Activated naive CD4-positive, alpha-beta T cell treated with anti-CD3 and anti-CD28 coated beads, Interleukin-2, amount 50 U/mL, for 24 hours (primary cell): ENCODE measurements at regions not wholly inside any gene's neighbourhood (a gene's known extent, or its start where the extent isn't known, plus 50 kb on each side); places are given as distances from the start of the nearest gene placed in this dataset.

Source experiments
- H3K27ac Mint-ChIP-seq: one replicate; pipeline ENCODE4 v1.8.0; 2021; ENCODE audit warnings: mild to moderate bottlenecking, mixed read lengths
- H3K27me3 Mint-ChIP-seq: one replicate; pipeline ENCODE4 v1.8.0; 2021; ENCODE audit warnings: mixed read lengths
- H3K36me3 Mint-ChIP-seq: one replicate; pipeline ENCODE4 v1.8.0; 2021; ENCODE audit warnings: mixed read lengths
- H3K4me1 Mint-ChIP-seq: one replicate; pipeline ENCODE4 v1.8.0; 2021; ENCODE audit warnings: mixed read lengths
- H3K4me3 Mint-ChIP-seq: one replicate; pipeline ENCODE4 v1.8.0; 2021; ENCODE audit warnings: mild to moderate bottlenecking, mixed read lengths
- H3K9me3 Mint-ChIP-seq: one replicate; pipeline ENCODE4 v1.8.0; 2021; ENCODE audit warnings: mixed read lengths

DNA sequence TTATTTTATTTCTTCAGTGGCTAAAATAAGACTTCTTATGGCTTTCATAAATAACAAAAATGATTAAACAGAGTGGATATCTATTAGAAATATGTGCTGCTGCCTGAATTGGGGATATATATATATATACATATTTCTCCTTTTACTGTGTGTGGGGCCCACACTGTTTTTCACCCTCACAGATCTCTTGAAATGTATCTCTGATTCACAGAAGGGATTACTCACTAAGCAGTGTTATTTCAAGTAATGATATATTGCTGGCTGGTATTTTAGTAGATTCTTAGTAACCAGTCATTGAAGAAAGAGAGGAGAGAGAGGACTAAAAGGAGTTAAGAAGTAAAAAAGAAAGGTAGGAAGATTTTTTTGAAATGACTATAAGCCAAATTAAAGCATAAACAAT lies 308.6 kb upstream of the NRP1 start:
- H3K4me1 Mint-ChIP-seq: no peaks in the 10 kb centered on the region
- no peaks in the 10 kb centered on the region for H3K36me3 Mint-ChIP-seq
- H3K9me3 Mint-ChIP-seq: no peaks in the 10 kb centered on the region
- H3K27me3 Mint-ChIP-seq: peaks cover 5% of the 10 kb centered on the region
- no peak overlapping the region for H3K27ac Mint-ChIP-seq
- H3K4me3 Mint-ChIP-seq: no peak overlapping the region

DNA sequence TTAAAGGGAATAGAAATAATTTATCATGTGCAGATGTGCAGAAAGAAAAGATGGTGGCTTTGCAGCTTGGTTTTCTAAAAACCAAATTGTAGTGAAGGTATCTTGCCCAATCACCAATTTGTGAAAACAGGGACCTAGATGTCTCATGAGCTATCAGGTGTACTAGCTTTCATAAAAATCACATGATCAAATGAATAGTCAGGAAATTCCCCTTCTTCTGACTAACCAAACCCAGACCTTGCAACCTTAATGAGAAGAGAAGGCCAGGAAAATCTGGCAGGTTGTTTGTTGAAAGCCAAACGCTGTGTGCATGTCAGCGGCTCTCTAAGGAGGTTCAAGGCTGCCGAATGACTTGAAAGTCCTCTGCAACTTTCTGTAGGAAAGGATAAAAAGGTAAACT lies 304.4 kb upstream of the NRP1 start:
- Mint-ChIP-seq H3K27ac (no peak overlapping the region), H3K4me3 (no peak overlapping the region), H3K4me1 (no peaks in the 10 kb centered on the region), H3K9me3 (no peaks in the 10 kb centered on the region), H3K36me3 (no peaks in the 10 kb centered on the region), H3K27me3 (peaks cover 5% of the 10 kb centered on the region)

DNA sequence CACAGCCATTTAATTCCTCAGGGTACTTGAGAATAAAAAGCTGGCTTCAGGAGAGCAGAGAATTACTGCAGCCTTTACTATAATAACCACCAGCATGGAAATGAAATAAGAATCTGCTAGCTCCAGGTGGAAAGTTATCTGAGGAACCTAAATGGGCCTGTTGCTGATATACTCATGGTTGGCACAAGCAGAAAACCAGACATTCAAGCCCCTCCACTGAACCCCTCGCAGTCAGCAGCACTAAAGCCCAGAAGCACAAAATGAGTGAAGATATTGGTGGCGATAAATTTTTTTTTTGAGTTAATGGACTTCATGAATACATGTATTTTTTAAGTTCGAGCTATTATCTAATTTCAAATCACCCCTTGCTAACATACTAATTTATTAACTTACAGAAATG lies 303.9 kb upstream of the NRP1 start:
- Mint-ChIP-seq H3K4me3 (no peak overlapping the region), H3K27me3 (peaks cover 4% of the 10 kb centered on the region), H3K4me1 (no peaks in the 10 kb centered on the region), H3K36me3 (no peaks in the 10 kb centered on the region), H3K27ac (no peak overlapping the region), H3K9me3 (no peaks in the 10 kb centered on the region)

DNA sequence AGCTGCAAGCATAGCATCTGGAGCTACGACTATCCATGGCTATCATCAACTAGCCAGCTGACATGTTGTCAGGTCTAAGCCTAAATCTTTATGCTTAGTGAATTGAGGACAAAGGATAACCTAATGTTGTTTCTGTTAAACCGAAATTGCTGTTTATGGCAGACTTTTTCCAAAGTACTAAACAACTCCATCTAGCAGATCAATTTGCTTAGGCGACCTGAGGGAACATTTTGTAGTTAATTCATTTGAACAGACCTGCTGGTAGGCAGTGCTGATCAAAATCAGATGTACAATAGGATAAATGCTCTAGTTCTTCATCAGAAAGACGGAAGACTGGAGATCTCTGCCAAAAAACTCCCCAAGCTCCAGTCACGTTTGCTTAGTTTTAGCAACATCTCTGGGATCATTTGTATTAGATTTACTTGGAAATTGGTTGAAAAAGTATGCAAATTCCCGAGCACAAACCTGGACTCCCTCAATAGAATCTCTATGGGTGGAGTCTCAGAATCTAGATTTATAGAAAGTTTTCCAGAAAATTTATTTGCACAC lies 301.6 kb upstream of the NRP1 start:
- Mint-ChIP-seq H3K4me3 (no peak overlapping the region), H3K4me1 (no peaks in the 10 kb centered on the region), H3K27me3 (peaks cover 4% of the 10 kb centered on the region), H3K9me3 (no peaks in the 10 kb centered on the region), H3K27ac (no peak overlapping the region), H3K36me3 (no peaks in the 10 kb centered on the region)

DNA sequence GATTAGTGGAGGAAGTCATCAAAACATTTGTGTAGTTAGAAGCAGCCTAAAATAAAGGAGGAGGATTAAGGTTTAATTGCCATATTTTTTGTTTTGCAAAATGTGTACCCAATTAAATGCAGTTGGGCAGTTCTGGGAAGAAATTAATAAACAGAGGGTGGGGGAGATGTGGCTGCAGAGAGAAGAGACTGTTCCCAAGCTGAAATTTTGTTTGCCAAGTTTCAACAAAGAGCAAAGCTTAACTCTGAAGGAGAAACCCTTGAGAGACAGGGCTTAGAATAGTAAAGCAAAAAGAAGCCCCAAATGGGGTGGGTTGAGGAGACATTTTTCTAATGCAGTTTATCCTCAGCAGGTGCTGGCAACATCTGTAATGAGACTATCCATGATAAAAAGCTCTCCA lies 298.0 kb upstream of the NRP1 start:
- no peaks in the 10 kb centered on the region for H3K4me1 Mint-ChIP-seq
- H3K4me3 Mint-ChIP-seq: no peak overlapping the region
- H3K27ac Mint-ChIP-seq: no peak overlapping the region
- no peaks in the 10 kb centered on the region for H3K36me3 Mint-ChIP-seq
- no peaks in the 10 kb centered on the region for H3K9me3 Mint-ChIP-seq
- H3K27me3 Mint-ChIP-seq: no peaks in the 10 kb centered on the region

DNA sequence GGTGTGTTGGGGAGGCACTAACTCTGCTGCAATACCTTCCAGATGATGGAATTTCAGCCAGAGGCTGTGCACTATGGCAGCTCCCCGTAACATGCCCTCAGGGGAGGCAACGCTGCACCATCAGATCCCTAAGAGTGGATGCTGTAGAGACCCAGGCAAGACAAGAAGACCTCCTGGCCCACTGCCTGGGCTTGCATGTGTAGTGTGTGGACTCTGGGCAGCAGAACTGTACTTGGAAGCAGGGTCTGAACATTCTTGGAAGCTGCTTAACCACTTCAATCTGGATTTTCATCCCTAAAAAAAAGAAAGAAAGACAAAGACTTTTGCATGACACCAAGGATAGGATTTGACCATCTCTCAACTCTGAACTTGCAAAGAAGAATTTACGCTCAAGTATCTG lies 297.5 kb upstream of the NRP1 start:
- Mint-ChIP-seq H3K4me1 (no peaks in the 10 kb centered on the region), H3K27ac (no peak overlapping the region), H3K4me3 (no peak overlapping the region), H3K9me3 (no peaks in the 10 kb centered on the region), H3K27me3 (no peaks in the 10 kb centered on the region), H3K36me3 (no peaks in the 10 kb centered on the region)

DNA sequence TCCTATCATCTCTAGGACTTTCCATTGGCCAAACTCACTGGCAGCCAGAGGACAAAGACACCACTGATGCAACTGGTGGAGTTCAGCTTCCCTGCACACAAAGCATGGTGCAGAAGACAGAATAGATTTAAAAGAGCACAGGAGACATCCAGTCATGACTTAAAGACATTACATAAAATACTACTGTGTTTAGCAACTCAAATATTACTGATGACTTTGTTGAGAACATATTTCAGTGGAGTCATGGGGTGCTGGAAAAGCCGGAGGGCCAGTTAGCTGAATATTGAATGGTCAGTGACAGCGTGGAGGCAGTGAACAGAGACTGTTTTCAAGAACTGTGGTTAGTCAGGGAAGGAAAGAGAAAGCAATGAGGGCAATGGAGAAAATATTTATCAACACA lies 296.3 kb upstream of the NRP1 start:
- Mint-ChIP-seq H3K9me3 (no peaks in the 10 kb centered on the region), H3K27ac (no peak overlapping the region), H3K36me3 (no peaks in the 10 kb centered on the region), H3K27me3 (no peaks in the 10 kb centered on the region), H3K4me1 (no peaks in the 10 kb centered on the region), H3K4me3 (no peak overlapping the region)

DNA sequence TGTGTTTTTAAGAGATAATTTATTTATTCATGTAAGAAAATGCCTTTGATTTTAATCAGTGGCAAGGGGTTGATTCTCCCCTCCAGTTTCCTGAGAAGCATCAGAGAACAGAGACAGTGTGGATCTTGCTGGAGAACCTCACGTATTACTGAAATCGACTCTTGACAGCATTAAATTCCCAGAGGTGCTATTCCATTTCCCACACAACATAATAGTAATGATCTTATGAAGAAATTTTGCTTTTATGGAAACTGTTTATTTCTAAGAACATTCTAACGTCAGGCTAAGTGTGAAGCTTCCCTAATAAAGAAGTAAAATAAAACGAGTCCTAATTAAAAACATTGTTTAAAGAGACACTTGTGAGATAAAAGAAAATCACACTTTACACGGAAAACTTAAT lies 293.1 kb upstream of the NRP1 start:
- Mint-ChIP-seq H3K4me3 (no peak overlapping the region), H3K9me3 (no peaks in the 10 kb centered on the region), H3K27me3 (no peaks in the 10 kb centered on the region), H3K27ac (no peak overlapping the region), H3K36me3 (no peaks in the 10 kb centered on the region), H3K4me1 (no peaks in the 10 kb centered on the region)

DNA sequence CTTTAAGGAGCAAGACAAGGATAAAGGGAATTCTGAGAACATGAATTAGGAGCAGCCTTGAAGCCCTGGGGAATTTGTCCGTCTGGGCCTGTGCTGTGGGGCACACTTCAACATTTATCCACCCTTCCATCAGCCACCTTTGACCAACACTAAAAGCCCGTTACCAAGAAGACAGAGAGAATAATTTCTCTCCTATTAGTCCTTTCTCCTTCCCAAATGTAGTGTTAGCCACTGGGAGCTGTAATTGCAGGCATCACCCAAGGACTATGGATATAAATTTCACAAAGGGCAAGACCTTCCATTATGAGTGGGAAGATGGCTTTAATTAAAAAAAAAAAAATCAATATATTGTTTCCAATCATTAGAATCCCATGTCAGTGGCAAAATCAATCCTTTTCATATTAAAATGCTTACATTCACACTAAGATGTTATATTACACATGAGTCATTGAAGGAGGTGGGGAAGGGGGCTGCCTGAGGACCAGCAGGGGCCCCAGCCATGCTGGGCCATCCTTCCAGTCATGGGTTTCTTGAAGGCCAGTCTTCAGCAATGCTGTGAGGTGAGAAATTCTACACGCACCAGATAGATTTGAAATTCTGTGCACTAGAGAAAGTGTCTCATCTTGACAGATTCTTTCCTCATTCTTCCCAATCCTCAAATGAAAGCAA lies 292.5 kb upstream of the NRP1 start:
- Mint-ChIP-seq H3K9me3 (no peaks in the 10 kb centered on the region), H3K4me1 (no peaks in the 10 kb centered on the region)

DNA sequence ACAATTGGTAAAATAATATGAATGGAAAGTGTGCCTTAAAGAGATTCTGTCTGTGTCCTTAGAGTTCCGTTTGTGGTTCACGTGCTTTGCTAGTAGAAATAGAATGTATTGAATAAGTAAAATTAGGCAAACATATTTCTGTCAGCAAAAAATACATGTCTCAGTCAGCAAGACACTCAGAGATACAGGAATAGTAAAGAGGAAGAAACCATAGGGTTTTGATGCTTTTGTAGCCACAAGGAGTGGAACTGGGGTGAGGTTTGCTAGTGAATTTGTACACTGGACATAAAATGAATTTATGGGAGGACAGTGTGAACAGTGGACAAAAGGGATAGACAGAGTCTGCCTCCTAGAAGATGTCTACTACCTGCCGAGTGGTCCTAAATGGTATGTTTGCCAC lies 289.2 kb upstream of the NRP1 start:
- Mint-ChIP-seq H3K27me3 (peaks cover 3% of the 10 kb centered on the region), H3K27ac (no peak overlapping the region), H3K4me3 (no peak overlapping the region), H3K4me1 (no peaks in the 10 kb centered on the region), H3K9me3 (no peaks in the 10 kb centered on the region), H3K36me3 (no peaks in the 10 kb centered on the region)

More for the DNA sequence above, 292.5 kb upstream of the NRP1 start:
- H3K36me3 Mint-ChIP-seq: no peaks in the 10 kb centered on the region
- H3K4me3 Mint-ChIP-seq: no peak overlapping the region
- no peak overlapping the region for H3K27ac Mint-ChIP-seq
- H3K27me3 Mint-ChIP-seq: no peaks in the 10 kb centered on the region

DNA sequence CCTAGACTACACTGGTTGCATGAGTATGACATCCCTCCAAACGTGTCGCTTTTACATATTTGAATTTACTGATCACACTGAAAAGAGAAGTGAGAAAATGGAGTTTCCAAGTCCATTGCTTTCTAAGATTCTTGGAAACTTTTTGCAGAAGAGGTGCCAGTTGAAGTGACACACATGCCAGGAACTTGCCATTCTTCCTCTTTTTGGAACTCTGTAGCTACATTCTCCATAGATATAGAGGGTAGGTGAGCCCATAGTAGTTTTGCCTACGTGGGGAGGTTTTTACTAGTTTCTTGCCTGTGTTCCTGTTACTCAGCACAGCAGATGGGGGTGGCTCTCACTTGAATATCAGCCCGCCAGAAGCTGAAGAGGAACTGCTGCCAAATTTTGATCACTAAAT lies 286.6 kb upstream of the NRP1 start:
- no peaks in the 10 kb centered on the region for H3K36me3 Mint-ChIP-seq
- no peak overlapping the region for H3K27ac Mint-ChIP-seq
- peaks cover 3% of the 10 kb centered on the region for H3K27me3 Mint-ChIP-seq
- H3K9me3 Mint-ChIP-seq: no peaks in the 10 kb centered on the region
- H3K4me3 Mint-ChIP-seq: no peak overlapping the region
- H3K4me1 Mint-ChIP-seq: no peaks in the 10 kb centered on the region

DNA sequence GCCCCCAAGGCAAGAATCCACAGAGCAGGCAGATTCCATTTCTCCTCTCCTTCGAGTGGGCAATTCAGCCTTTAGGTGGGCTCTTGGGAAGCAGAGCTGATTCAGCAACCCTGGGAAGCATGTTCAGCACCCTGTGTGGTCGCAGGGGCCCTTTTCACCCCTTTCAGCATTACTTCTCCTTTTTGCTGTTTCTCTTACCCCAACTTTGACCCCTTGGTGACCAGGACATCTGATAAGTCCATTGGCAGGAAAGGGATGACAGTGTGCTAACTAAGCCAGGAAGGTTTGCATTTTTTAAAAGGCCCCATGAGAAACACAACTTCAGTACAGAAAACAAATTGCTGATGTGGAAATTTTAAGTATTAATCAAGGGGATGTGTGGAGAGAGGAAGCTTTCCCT lies 283.7 kb upstream of the NRP1 start:
- Mint-ChIP-seq H3K27me3 (peaks cover 7% of the 10 kb centered on the region), H3K36me3 (no peaks in the 10 kb centered on the region), H3K27ac (no peak overlapping the region), H3K4me3 (no peak overlapping the region), H3K9me3 (no peaks in the 10 kb centered on the region), H3K4me1 (no peaks in the 10 kb centered on the region)

DNA sequence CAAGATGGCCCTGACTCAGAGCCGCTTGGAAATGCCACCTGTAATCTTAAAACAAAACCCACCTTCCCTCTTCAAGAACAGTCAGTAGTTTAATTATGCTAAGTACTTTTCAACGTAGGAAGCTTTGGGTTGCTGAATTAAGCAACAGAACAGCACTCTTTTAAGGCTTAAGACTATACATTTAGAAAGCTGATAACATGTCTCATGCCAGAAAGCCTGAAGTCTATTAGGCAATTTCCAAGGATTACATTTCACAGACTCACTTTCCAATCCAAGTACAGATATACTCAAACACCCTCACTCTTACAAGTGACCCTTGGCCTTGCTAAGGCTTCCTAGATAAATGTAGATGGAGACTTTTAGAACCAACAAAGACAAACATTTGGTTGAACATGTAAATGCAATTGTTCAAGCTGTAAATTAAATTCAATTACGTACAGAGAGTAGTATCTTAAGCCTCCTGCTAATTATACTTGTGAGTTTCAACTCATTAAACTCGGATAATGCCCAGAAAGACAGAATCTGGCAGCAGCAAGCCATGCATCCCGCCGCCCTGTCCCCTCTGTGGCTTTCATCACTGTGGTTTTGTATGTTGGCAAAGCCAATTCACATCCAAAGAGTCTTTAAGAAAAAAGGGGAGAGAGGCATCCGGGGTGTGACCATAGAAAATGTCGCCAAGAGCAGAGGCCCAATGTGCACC lies 283.1 kb upstream of the NRP1 start:
- Mint-ChIP-seq H3K27me3 (peaks cover 7% of the 10 kb centered on the region), H3K9me3 (no peaks in the 10 kb centered on the region), H3K4me1 (no peaks in the 10 kb centered on the region), H3K36me3 (no peaks in the 10 kb centered on the region), H3K4me3 (no peak overlapping the region), H3K27ac (no peak overlapping the region)

DNA sequence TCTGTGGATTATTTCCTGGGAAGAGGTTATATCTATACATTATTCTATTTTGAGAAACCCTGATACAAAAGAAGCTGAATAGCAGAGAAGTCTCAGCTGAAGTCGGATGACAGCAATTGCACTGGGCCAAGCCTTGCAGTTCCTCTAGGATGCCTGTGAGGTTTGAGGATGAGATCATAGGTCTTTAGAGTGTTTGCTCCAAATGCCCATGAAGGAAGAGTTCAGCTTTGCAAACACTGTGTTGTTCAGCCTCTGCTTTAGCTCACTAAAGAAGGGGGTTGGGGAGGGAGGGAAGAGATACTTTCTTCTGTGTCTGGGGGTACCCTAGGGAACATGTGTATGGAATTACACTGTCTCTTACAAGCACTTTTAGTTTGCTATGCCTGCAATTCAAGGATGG lies 282.5 kb upstream of the NRP1 start:
- H3K27me3 Mint-ChIP-seq: peaks cover 7% of the 10 kb centered on the region
- no peaks in the 10 kb centered on the region for H3K36me3 Mint-ChIP-seq
- H3K27ac Mint-ChIP-seq: no peak overlapping the region
- H3K9me3 Mint-ChIP-seq: no peaks in the 10 kb centered on the region
- H3K4me1 Mint-ChIP-seq: no peaks in the 10 kb centered on the region
- no peak overlapping the region for H3K4me3 Mint-ChIP-seq

DNA sequence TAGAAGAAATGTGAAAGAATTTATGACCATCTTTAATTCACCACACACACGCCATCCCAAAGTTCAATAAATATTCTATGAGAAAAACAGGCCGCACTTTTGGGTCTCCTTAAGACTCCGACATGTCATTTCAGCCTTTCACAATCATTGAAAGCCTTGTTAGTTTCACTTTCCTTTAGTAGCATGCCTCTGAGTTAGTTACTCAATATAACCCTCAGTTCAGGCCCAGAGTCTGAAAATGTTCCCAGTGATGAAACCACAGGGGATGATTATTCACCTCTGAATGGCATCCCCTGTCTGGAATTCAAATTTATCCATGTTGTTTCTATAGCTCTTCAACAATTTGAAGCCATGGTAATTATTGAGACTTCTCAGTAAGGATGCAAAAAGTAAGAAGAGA lies 278.1 kb upstream of the NRP1 start:
- H3K27me3 Mint-ChIP-seq: peaks cover 9% of the 10 kb centered on the region
- H3K27ac Mint-ChIP-seq: no peak overlapping the region
- no peak overlapping the region for H3K4me3 Mint-ChIP-seq
- peaks cover 11% of the 10 kb centered on the region for H3K9me3 Mint-ChIP-seq
- no peaks in the 10 kb centered on the region for H3K36me3 Mint-ChIP-seq
- H3K4me1 Mint-ChIP-seq: no peaks in the 10 kb centered on the region

DNA sequence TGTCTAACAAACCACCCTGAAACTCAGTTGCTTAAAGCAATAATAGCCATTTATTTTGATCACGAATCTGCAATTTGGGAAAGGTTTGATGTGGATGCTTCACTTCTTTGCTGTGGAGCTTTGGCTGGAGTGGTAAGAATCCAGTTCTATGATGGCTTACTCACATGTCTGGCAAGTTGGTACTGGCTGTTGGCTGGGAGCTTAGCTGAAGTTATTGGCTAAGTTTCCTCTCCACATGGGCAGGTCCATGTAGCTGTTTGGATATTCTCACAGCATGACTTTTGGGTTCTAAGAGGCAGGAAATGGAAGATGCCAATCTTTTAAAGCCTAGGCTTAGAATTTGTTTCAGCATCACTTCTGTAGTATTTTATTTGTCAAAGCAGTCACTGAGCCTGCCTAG lies 277.6 kb upstream of the NRP1 start:
- no peaks in the 10 kb centered on the region for H3K36me3 Mint-ChIP-seq
- H3K4me1 Mint-ChIP-seq: no peaks in the 10 kb centered on the region
- no peak overlapping the region for H3K27ac Mint-ChIP-seq
- H3K4me3 Mint-ChIP-seq: no peak overlapping the region
- H3K27me3 Mint-ChIP-seq: peaks cover 9% of the 10 kb centered on the region
- peaks cover 11% of the 10 kb centered on the region for H3K9me3 Mint-ChIP-seq

DNA sequence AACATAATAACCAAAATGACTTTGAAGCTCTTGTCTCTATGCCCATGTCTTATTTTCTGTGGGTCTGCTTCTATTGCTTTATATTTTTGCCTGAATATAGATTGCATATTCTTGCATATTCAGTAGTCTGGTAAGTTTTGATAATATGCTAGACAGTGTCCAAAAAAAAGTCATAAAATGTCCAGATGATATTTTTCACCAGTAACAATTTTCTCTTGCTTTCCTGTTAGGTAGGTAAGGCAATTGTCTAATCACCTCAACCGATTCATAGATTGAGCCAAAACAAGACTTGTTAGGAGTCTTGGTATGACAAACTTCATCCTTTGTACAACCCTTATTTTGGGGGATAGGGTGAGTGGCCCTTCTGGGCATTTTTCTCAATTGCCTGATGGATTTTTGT lies 277.0 kb upstream of the NRP1 start:
- H3K27ac Mint-ChIP-seq: no peak overlapping the region
- H3K9me3 Mint-ChIP-seq: peaks cover 11% of the 10 kb centered on the region
- H3K4me1 Mint-ChIP-seq: no peaks in the 10 kb centered on the region
- H3K27me3 Mint-ChIP-seq: peaks cover 12% of the 10 kb centered on the region
- no peak overlapping the region for H3K4me3 Mint-ChIP-seq
- H3K36me3 Mint-ChIP-seq: no peaks in the 10 kb centered on the region
